OCI-LY3 (cell line): ENCODE measurements at regions not wholly inside any gene's neighbourhood (a gene's known extent, or its start where the extent isn't known, plus 50 kb on each side); places are given as distances from the start of the nearest gene placed in this dataset.

Experiments
- H2AFZ ChIP-seq: fragments of 200-600, 300-600 bp; shearing (Covaris generic); 2 replicates; pipeline ENCODE4 v1.6.0; 2014; ENCODE audit warnings: antibody characterized with exemption, low read depth, low read length
- H3K27ac ChIP-seq: fragments of 200-600, 300-600 bp; sonication (generic); 2 replicates; pipeline ENCODE4 v1.5.1; 2014; ENCODE audit warnings: mild to moderate bottlenecking, low read length, moderate library complexity, mixed read lengths
- H3K27me3 ChIP-seq: fragments of 200-600, 300-600 bp; sonication (generic); 2 replicates; pipeline ENCODE4 v1.6.1; 2014; ENCODE audit warnings: low read depth, low read length, mixed read lengths
- H3K36me3 ChIP-seq: fragments of 200-600, 300-600 bp; sonication (generic); replicated peaks from 2 replicates; pipeline ENCODE3; 2014; ENCODE audit warnings: low read depth, low read length, mixed read lengths
- H3K4me1 ChIP-seq: fragments of 300-600, 200-600 bp; sonication (generic); 2 replicates; pipeline ENCODE4 v1.6.1; 2014; ENCODE audit warnings: low read length, mixed read lengths
- H3K4me2 ChIP-seq: fragments of 200-600, 300-600 bp; sonication (generic); 2 replicates; pipeline ENCODE4 v1.6.1; 2014; ENCODE audit warnings: low read length, mixed read lengths
- H3K4me3 ChIP-seq: fragments of 300-600, 200-600 bp; sonication (generic); 2 replicates; pipeline ENCODE4 v1.5.1; 2014; ENCODE audit warnings: antibody characterized with exemption, mild to moderate bottlenecking, low read length, moderate library complexity
- H3K79me2 ChIP-seq: fragments of 300-600, 200-600 bp; shearing (Covaris generic); 2 replicates; pipeline ENCODE4 v1.6.1; 2014; ENCODE audit warnings: mild to moderate bottlenecking, low read length, mixed read lengths
- H3K9ac ChIP-seq: fragments of 300-600, 200-600 bp; shearing (Covaris generic); 2 replicates; pipeline ENCODE4 v1.6.0; 2014; ENCODE audit warnings: mild to moderate bottlenecking, low read length, moderate library complexity
- H3K9me3 ChIP-seq: fragments of 200-600, 300-600 bp; shearing (Covaris generic); 2 replicates; pipeline ENCODE4 v1.6.1; 2014; ENCODE audit warnings: low read length, mixed read lengths; ENCODE audit not compliant: insufficient read depth
- H4K20me1 ChIP-seq: fragments of 200-600, 300-600 bp; sonication (generic); 2 replicates; pipeline ENCODE4 v1.6.1; 2016; ENCODE audit warnings: low read length, mixed read lengths; ENCODE audit not compliant: insufficient read depth
- EZH2phosphoT487 ChIP-seq: fragments of 200-600 bp; shearing (Covaris generic); IDR thresholded peaks from 2 replicates; pipeline ENCODE4 v1.6.1; 2018; ENCODE audit warnings: antibody characterized with exemption, mixed run types, low read depth
- TF ChIP-seq, protein P1 (sequence below): fragments of 200-600, 300-600 bp; sonication (generic); IDR thresholded peaks from 2 replicates; pipeline ENCODE4 v1.5.1; 2014; ENCODE audit warnings: antibody characterized with exemption, low read length, low read depth

DNA sequence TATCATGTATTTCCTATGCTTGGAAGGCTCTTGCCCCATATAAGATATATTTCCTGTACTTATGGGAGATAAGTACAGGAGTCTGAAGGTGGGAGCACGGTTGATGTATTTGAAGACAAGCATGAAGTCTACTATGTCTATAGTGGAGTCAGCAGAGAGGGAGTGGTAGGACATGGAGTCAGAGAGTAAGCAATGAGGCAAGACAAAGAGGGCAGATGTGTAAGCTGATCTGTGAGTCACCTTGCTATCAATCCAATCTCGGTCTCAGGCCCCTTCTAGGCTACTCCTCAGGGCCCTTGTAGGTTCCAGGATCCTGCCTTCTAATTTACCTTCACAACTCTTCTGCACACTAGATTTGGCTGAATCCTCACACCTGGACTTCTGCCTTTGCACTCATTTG lies 105.5 kb downstream of the MACIR start:
- no peak overlapping the region for H3K4me2 ChIP-seq
- H3K9ac ChIP-seq, result no peak overlapping the region
- H3K36me3 ChIP-seq, result no peaks in the 10 kb centered on the region
- H3K4me1 ChIP-seq, result no peaks in the 10 kb centered on the region
- no peaks in the 10 kb centered on the region for H4K20me1 ChIP-seq
- no peak overlapping the region for H3K27ac ChIP-seq
- H3K4me3 ChIP-seq, result no peak overlapping the region
- H2AFZ ChIP-seq, result no peak overlapping the region
- no peaks in the 10 kb centered on the region for H3K79me2 ChIP-seq
- no peaks in the 10 kb centered on the region for H3K27me3 ChIP-seq
- H3K9me3 ChIP-seq, result no peaks in the 10 kb centered on the region
- TF ChIP-seq, protein P1, sequence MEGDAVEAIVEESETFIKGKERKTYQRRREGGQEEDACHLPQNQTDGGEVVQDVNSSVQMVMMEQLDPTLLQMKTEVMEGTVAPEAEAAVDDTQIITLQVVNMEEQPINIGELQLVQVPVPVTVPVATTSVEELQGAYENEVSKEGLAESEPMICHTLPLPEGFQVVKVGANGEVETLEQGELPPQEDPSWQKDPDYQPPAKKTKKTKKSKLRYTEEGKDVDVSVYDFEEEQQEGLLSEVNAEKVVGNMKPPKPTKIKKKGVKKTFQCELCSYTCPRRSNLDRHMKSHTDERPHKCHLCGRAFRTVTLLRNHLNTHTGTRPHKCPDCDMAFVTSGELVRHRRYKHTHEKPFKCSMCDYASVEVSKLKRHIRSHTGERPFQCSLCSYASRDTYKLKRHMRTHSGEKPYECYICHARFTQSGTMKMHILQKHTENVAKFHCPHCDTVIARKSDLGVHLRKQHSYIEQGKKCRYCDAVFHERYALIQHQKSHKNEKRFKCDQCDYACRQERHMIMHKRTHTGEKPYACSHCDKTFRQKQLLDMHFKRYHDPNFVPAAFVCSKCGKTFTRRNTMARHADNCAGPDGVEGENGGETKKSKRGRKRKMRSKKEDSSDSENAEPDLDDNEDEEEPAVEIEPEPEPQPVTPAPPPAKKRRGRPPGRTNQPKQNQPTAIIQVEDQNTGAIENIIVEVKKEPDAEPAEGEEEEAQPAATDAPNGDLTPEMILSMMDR, result no peak
- no peak for TF ChIP-seq EZH2phosphoT487

DNA sequence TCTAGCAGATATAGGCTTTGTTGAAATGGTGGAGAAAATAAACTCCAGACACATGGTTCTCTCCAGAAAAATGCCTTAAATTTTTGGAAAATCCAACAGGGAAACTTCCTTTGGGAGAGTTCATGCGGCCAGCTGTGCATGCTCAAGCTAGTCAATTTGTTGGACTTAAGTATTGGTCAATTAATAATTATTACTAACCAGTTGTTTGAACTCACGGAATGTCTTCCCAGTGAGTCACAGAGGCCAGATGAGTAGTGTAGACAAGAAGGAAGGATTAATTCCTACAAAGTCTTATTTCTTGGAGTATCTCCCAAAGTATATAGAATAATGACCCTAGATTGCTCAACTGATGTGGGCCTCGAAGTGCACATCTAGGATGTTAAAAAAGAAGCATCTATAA lies 103.6 kb downstream of the MACIR start:
- H3K36me3 ChIP-seq, result no peaks in the 10 kb centered on the region
- 0 out of 2 replicates have a peak, but pooled peaks cover 5% of the 10 kb centered on the region for H3K4me1 ChIP-seq
- no peak overlapping the region for H3K27ac ChIP-seq
- no peak for TF ChIP-seq EZH2phosphoT487
- TF ChIP-seq, protein P1, result no peak
- H3K9ac ChIP-seq, result no peak overlapping the region
- no peaks in the 10 kb centered on the region for H4K20me1 ChIP-seq
- no peak overlapping the region for H2AFZ ChIP-seq
- H3K4me3 ChIP-seq, result no peak overlapping the region
- no peaks in the 10 kb centered on the region for H3K79me2 ChIP-seq
- no peaks in the 10 kb centered on the region for H3K27me3 ChIP-seq
- H3K4me2 ChIP-seq, result no peak overlapping the region
- H3K9me3 ChIP-seq, result no peaks in the 10 kb centered on the region

DNA sequence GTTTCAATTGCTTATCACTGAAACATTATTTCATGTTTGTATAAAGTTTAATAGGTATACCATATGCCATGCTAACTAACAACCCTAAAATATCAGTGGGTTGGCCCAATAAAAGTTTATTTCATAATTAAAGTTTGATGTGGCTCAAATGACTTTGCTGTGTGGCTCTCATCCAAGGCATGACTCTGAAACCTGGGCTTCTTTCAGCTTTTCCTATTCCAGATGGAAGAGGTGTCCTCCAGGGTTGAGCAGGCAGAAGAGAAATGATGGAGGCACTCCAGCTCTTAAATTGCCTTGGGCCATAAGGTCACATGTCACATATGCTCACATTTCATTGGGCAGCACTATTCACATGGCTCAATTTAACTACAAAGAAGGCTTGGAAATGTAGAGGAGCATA lies 101.9 kb downstream of the MACIR start:
- Histone ChIP-seq H3K4me1 (0 out of 2 replicates have a peak, but pooled peaks cover 6% of the 10 kb centered on the region), H2AFZ (no peak overlapping the region), H3K9ac (no peak overlapping the region), H3K4me3 (no peak overlapping the region), H3K79me2 (no peaks in the 10 kb centered on the region), H4K20me1 (no peaks in the 10 kb centered on the region), H3K4me2 (no peak overlapping the region), H3K9me3 (no peaks in the 10 kb centered on the region), H3K27ac (no peak overlapping the region), H3K27me3 (no peaks in the 10 kb centered on the region), H3K36me3 (no peaks in the 10 kb centered on the region)
- no peak for TF ChIP-seq EZH2phosphoT487
- TF ChIP-seq, protein P1, result no peak

DNA sequence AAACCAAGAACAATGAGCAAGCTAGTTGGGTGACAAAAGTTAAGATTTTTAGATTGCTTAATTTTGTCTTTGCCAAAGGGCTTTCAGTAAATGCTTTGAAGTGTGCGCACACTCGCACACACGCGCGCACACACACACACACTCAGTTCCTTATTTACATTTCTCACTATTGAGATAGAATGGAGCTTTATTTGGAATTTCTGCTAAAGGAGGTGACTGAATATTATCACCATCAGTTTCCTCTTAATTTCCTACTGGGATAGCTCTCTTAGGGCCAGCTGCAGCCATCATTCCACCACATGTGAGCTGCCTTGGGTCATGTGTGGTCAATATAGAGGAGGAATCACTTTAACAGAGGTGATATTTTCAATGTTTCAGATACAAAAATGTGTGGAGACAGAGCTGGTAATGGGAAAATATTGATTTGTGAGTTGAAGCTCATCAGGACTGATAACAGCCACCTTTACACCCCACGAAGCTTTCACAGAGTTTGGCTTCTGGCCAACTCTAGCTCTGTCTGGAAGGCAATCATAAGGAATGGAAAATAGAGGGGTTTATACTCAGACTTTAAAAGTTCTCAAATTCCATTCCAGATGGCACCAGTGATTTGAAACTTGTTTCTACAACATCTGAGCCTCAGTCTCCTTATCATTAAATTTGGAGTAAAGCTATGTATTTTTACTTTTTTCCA lies 99.9 kb downstream of the MACIR start:
- TF ChIP-seq EZH2phosphoT487, result no peak
- TF ChIP-seq, protein P1, result no peak
- Histone ChIP-seq H4K20me1 (no peaks in the 10 kb centered on the region), H3K4me2 (no peak overlapping the region), H3K9me3 (no peaks in the 10 kb centered on the region), H3K4me1 (0 out of 2 replicates have a peak, but pooled peaks cover 6% of the 10 kb centered on the region), H3K36me3 (no peaks in the 10 kb centered on the region), H2AFZ (no peak overlapping the region), H3K27me3 (no peaks in the 10 kb centered on the region), H3K9ac (no peak overlapping the region), H3K27ac (no peak overlapping the region), H3K79me2 (no peaks in the 10 kb centered on the region), H3K4me3 (no peak overlapping the region)
